ENCODE measurements at regions not wholly inside any gene's neighbourhood (a gene's known extent, or its start where the extent isn't known, plus 50 kb on each side); places are given as distances from the start of the nearest gene placed in this dataset.

DNA sequence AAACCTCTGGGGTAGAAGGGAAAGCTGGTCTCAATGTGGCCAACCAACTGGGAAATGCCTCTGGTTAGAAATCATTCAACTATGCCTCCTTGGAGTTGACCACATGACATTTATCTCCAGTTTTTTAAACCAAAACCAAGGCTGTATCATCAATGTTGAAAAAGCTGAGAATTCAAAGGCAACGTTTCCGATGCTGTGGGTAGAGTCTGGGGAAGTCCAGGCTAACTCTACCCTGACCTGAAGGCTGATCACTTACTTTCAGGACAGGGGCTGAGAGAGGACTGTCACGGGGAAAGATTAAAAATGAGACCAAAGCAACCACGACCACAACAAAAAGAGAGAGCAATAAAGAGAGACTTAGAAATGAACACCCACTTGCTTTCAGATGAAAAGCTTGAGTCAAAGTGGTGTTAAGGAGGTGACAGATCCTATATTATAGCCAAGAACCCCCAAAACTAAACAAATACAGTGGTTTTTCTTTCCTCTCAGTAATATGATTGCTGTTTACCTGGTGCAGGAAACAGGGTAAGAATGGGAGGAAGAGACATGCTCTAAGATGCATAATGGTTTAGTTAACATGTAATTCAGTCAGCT, 90.8 kb upstream of the TNFSF4 start:
- DNase-seq (ENCODE audit: low spot score) (no peak), ATAC-seq (ENCODE audit: low read depth) (no peak)
- no peaks in the 10 kb centered on the region for H3K36me3 ChIP-seq (ENCODE audit: low read depth)
- no peak overlapping the region for H3K4me3 ChIP-seq (ENCODE audit: severe bottlenecking)
- H3K4me1 ChIP-seq (ENCODE audit: insufficient read depth, poor library complexity, severe bottlenecking) = no peaks in the 10 kb centered on the region
- H3K9me3 ChIP-seq (ENCODE audit: severe bottlenecking) = no peaks in the 10 kb centered on the region
- no peaks in the 10 kb centered on the region for H3K27me3 ChIP-seq (ENCODE audit: insufficient read depth, poor library complexity, severe bottlenecking)
- no peak overlapping the region for H3K27ac ChIP-seq (ENCODE audit: poor library complexity, severe bottlenecking)
- no peak for TF ChIP-seq CTCF (IDR thresholded peaks at IDR 0.05; ENCODE audit: poor library complexity, severe bottlenecking)

DNA sequence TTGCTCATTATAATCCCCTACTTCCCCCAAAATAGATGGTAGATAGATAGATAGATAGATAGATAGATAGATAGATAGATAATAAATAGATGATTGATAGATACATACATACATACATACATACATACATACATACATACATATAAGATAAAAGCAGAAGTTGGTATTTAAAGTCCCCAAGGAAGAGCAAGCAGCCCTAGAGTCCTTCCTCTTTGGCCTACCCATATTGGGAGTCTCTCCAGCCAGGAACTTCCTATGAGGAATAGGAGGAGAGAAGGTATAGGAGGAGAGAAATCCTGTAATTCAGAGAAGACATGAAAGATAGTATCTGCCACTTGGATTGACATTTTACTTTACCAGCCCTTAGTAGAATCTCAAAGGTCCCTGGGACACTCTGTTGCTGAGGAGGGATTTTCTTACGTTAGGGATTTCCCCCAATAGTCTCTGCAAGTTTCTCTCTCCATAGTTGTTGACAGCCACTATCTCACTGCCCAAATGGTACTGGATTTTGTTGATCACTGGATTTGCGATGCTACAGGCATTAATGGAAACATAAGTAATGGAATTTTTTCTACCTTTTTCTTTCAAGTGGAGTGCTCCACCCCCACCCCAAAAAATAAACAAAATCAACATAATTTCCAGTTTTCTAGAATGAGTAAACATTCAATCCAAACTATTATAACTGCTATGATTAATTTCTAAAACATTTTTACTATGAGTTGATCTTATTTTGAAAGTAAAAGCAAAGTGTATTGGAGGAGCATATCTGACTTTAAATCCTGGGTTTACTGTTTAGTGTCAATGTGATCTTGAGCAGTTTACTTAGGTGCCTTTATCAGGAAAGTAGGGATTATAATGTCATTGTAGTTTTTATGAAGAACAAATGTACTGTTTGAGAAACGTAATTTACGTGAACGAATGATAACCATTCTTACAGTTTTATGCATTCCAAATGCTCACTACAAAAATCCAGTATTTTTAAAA, 93.2 kb upstream of the TNFSF4 start:
- H3K36me3 ChIP-seq (ENCODE audit: low read depth) = no peaks in the 10 kb centered on the region
- H3K9me3 ChIP-seq (ENCODE audit: severe bottlenecking) = no peaks in the 10 kb centered on the region
- H3K4me1 ChIP-seq (ENCODE audit: insufficient read depth, poor library complexity, severe bottlenecking) = no peaks in the 10 kb centered on the region
- H3K4me3 ChIP-seq (ENCODE audit: severe bottlenecking) = no peak overlapping the region
- DNase-seq (ENCODE audit: low spot score) (no peak), ATAC-seq (ENCODE audit: low read depth) (no peak)
- no peaks in the 10 kb centered on the region for H3K27me3 ChIP-seq (ENCODE audit: insufficient read depth, poor library complexity, severe bottlenecking)
- no peak overlapping the region for H3K27ac ChIP-seq (ENCODE audit: poor library complexity, severe bottlenecking)
- TF ChIP-seq CTCF (IDR thresholded peaks at IDR 0.05; ENCODE audit: poor library complexity, severe bottlenecking) = no peak

DNA sequence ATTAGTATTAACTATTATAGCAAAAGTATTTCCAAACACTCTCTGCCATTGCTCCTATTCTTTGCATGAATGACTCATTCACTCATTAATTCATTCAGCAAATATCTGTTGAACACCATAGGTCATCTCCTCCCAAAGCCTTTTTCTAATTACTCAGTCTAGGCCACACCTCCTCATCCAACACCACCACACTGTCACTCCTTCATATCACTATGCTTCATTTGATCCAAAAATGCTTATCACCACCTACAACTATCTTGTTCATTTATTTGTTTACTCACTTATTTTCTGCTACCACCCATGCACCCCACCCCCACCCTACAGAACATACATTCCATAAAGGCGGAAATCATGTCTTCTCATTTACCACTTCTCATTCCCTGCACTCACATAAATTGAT, 94.4 kb upstream of the TNFSF4 start:
- Histone ChIP-seq H3K27me3 (ENCODE audit: insufficient read depth, poor library complexity, severe bottlenecking) (no peaks in the 10 kb centered on the region), H3K4me3 (ENCODE audit: severe bottlenecking) (no peak overlapping the region), H3K9me3 (ENCODE audit: severe bottlenecking) (no peaks in the 10 kb centered on the region), H3K27ac (ENCODE audit: poor library complexity, severe bottlenecking) (no peak overlapping the region), H3K4me1 (ENCODE audit: insufficient read depth, poor library complexity, severe bottlenecking) (no peaks in the 10 kb centered on the region), H3K36me3 (ENCODE audit: low read depth) (no peaks in the 10 kb centered on the region)
- no peak for ATAC-seq (ENCODE audit: low read depth)
- TF ChIP-seq CTCF (IDR thresholded peaks at IDR 0.05; ENCODE audit: poor library complexity, severe bottlenecking) = no peak
- no peak for DNase-seq (ENCODE audit: low spot score)

DNA sequence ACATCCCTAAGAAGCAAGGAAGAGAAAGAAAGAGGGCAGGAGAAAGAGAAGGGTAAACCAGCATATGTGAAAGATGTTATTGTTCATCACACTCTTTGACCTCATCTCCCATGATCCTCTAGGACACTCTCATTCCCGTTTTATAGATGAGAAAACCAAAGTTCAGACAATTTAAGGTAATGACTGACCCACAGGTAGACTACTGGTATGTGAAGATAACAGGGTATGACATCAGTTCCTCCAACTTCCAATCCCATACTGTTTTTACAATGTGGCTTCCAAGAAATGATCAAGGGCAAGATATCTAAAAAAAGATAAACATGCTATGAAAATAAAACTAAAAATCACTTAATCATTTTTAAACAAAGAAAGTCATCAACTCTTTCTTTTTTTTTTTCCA, 95.2 kb upstream of the TNFSF4 start:
- Histone ChIP-seq H3K4me1 (ENCODE audit: insufficient read depth, poor library complexity, severe bottlenecking) (no peaks in the 10 kb centered on the region), H3K27ac (ENCODE audit: poor library complexity, severe bottlenecking) (no peak overlapping the region), H3K27me3 (ENCODE audit: insufficient read depth, poor library complexity, severe bottlenecking) (no peaks in the 10 kb centered on the region), H3K4me3 (ENCODE audit: severe bottlenecking) (no peak overlapping the region), H3K36me3 (ENCODE audit: low read depth) (no peaks in the 10 kb centered on the region), H3K9me3 (ENCODE audit: severe bottlenecking) (no peaks in the 10 kb centered on the region)
- DNase-seq (ENCODE audit: low spot score) (no peak), ATAC-seq (ENCODE audit: low read depth) (no peak)
- TF ChIP-seq CTCF (IDR thresholded peaks at IDR 0.05; ENCODE audit: poor library complexity, severe bottlenecking) = no peak
